GM19035 (cell line): ENCODE measurements at regions not wholly inside any gene's neighbourhood (a gene's known extent, or its start where the extent isn't known, plus 50 kb on each side); places are given as distances from the start of the nearest gene placed in this dataset.
A peak's percentile ranks its signal among the peaks of the same experiment; 100 is the strongest.

ENCODE experiments used
- ATAC-seq: cut with Tn5 transposase; IDR thresholded peaks from one replicate; pipeline ENCODE4 v1.9.1; 2021; ENCODE audit not compliant: unreplicated experiment

DNA sequence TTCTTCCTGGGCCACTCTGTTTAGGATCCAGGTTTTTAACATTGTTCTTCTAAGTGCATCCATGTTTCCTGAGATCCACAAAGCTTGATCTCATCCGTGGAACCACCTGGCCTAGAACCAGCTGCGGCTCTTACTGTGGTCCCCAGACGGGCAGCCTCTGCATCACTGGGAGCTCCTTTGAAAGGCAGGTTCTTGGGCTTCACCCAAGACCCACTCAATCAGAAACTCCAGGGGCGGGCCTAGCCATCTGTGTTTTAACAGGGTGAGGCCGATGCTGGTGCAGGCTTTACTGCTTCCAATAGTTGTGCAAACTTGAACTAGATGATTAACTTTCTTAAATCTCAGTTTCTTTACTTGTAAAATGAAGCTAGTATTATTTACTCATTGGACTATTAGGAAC is 605.7 kb downstream of the FGF9 start:
- ATAC-seq = no peak

DNA sequence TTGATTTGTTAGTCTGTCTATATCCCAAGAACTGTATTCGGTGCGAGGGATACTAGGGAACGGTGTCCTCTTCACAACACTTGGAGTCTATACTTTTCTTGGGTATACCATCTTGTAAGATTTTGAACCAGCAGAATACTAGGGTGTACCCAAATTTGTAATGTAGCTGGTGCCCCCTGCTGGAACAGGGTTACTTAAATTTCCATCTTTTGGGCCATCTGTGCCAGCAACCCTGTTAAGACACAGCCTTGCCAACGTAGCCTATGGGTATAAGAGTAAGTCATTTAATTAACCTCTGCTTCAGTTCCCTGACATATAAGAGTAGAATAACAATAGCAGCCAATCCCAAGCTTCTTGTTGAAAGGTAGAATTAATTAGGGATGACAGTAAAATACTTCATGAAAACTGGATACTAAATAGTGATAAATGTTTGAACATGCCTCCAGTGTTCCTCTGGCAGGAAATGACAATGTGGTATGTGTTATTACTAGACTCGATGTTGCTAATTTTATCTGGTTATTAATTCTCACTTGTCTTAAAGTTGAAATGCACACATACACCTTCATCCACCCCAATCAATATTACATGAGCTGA is 607.6 kb downstream of the FGF9 start:
- ATAC-seq = peak; percentile 91

DNA sequence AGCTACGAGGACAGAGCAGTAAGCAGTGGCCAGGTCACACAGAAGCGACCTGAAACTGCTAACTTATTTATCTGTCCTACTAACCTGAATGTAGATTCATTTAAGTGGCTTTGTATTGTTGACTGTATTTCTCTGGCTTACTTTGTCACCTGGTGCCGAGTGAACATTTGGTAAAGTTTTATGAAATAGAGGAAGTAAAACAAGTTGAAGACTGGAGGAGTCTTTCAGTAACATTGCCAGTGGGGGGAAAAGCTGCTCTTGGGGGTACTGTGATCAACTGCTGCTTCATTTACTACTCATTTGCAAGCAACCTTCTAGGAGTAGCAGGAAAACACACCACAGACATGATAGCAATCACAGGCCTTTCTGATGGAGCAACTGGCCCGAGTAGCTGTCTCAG is 615.0 kb downstream of the FGF9 start:
- ATAC-seq = no peak

DNA sequence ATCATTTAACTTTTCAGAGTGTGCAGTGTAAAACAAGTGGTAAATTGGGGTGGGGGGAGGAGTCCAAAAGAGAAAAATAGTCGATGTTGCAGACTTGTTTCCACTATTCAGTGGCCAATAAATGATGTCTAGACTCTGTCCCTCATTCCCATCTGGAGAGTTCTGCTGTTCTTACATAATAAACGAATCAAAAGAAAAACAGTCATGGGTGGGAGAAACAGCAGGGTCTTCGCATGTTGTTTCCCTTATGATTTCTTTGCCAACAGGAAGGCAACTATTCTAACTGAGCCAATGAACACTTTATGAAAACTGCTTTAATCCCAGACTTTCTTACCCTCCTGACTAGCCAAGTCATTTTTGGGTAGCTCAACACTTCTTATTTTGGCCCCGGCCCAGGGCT is 615.5 kb downstream of the FGF9 start:
- ATAC-seq = no peak

DNA sequence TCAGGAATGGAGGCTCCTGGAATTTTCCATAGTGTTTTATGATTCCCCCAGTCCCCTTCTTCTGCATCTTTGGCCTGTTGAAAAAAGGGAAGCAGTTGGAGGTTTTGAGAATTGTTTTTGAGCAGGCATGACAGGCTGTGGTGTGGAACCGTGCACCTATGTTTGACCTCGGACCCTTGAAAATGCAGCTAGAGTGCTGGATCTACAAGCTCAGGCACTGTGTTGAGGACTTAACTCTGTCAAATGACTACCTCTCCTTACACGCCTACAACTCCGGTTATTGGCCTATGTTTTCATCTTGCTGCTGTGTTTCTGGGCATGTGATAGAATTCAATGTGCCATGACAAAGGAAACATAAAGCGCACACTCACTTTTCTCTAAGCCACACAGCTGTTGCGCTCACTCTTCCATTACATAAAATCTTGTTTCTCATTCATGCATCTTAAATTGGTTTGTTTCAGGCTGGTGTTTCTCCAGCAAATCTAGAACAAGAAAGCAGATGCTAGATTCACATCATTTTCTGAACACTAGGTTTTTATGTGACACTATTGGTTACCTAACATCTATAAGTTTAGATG is 616.6 kb downstream of the FGF9 start:
- ATAC-seq = no peak

DNA sequence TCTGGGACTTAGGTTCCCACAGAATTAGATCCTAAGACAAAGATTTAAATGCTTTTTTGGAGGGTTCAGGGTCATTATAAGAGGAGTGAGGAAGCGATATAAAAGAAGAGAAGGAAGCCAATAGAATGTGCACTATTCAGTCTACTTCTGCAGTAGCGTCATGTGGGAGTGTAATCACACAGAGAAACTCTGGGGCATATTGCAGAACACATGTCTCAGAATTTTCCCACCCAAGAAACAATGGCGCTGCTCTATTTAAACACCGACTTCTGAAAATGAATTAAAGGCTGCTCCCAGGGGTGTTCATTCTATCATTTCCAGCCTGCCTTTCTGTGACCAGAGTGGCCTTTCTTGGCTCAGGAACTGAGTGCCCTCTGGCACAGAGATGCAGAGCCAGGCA is 617.6 kb downstream of the FGF9 start:
- no peak for ATAC-seq

- no peak for ATAC-seq
These were observed 618.8 kb downstream of the FGF9 start for GRCh38 chr13:22289711-22290110.

DNA sequence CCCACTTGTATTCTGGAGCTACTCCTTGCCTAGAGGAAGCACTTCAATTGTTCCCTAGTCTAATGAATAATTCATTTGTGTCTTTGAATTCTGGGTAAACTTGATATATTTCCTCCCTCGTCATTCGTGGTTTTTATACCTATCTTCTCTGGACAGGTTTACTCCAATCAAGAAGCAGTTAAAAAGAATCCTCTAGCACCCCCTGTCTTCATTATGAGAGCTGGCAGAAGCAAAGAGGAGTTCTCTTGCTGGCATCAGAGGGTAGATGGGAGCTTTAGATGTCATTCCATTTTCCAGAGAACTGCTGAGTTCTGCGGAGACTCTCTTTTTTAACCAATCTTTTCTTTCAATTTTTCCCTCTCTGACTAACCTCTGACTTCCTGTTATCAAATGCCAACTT is 627.7 kb downstream of the FGF9 start:
- ATAC-seq = no peak

- ATAC-seq = no peak
These were observed 641.0 kb downstream of the FGF9 start for GRCh38 chr13:22311734-22312404.

DNA sequence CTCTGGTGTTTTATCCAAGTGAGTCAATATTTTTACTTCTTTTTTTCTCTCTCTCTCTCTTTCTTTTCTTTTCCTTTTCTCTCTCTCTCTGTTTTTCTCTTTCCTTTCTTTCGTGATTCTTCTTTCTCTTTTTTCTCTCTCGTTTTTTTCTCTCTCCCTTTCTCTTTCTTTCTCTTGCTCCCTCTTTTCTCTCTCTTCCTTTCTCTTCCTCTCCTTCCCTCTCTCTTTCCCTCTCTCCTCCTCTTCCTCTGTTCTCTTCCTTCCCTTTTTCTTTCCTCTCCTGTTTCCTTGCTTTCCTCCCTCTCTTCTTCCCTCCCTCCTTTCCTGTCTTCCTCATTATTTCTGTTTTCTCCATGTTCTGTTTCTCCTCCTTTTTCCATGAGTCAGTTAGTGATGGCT is 641.5 kb downstream of the FGF9 start:
- no peak for ATAC-seq

- ATAC-seq = no peak
These were observed 645.7 kb downstream of the FGF9 start for GRCh38 chr13:22316494-22317025.

- no peak for ATAC-seq
These were observed 650.1 kb downstream of the FGF9 start for GRCh38 chr13:22320991-22321390.

GRCh38 chr13:22325761-22326160 is 654.9 kb downstream of the FGF9 start:
- no peak for ATAC-seq

DNA sequence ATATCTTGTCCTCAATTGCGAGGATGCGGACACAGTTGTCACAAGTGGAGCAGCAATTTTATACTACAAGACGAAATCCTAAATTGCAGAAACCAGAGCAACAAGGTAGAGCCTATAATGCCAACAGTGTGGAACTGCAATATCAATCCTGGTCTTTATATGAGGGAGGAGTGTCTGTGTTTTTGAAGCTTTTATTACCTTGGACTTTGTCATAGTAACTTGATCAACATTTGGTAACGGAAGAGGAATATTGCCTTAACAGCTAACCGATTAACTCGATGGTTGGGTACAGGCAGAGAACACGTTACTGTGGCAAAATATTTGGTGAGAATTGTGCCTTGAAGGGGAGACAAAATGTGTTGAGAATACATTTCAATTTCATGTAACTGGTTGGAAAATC is 661.5 kb downstream of the FGF9 start:
- no peak for ATAC-seq

GRCh38 chr13:22336460-22336859 is 665.6 kb downstream of the FGF9 start:
- ATAC-seq = no peak

GRCh38 chr13:22357132-22357531 is 686.3 kb downstream of the FGF9 start:
- no peak for ATAC-seq

DNA sequence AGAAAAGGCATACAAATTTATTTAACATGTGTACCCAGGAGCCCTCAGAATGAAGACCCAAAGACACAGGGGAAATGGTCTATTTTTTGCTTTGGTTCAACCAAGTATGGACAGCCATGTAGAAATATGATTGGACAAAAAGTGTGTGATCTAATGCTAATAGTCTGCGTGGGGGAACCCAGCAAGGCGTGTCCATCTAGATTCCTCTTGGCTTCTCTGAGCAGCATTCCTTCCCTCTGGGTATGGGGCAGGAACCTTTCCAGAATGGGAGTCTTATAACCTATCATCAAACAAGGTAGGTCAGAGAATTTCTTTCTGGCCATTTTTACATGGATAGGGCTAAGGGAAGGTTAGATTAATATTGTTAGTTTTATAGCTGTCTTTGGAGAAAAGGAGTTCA is 698.2 kb downstream of the FGF9 start:
- ATAC-seq = no peak

- ATAC-seq = no peak
These were observed 699.0 kb downstream of the FGF9 start for GRCh38 chr13:22369840-22370239.

DNA sequence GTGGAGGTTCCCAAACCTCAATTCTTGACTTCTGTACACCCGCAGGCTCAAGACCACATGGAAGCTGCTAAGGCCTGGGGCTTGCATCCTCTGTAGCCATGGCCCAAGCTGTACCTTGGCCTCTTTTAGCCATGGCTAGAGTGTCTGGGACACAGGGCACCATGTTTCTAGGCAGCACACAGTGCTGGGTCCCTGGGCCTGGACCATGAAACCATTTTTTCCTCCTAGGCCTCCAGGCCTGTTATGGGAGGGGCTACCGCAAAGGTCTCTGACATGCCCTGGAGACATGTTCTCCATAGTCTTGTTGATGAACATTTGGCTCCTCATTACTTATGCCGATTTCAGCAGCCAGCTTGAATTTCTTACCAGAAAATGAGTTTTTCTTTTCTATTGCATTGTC is 701.4 kb downstream of the FGF9 start:
- no peak for ATAC-seq

DNA sequence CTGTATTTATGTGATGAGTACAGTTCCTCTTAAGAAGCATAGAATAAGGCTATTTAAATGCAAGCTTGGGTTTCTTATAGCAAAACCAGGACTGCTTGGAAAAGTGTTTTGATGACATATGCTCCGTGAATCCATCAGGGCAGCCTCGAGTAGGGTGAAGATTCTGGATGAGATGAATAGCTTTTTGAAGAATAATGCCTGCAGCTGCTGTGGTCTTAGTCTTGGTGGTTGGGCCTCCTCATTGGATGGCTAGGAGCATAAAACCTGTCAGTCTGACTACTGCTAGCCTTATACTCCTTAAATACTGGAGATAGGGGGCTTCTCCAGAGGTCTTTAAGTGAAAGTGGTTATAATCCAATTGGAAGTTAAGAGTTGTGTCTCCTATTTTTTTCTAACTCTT is 704.3 kb downstream of the FGF9 start:
- no peak for ATAC-seq

- ATAC-seq = no peak
These were observed 717.0 kb downstream of the FGF9 start for GRCh38 chr13:22387899-22388298.

DNA sequence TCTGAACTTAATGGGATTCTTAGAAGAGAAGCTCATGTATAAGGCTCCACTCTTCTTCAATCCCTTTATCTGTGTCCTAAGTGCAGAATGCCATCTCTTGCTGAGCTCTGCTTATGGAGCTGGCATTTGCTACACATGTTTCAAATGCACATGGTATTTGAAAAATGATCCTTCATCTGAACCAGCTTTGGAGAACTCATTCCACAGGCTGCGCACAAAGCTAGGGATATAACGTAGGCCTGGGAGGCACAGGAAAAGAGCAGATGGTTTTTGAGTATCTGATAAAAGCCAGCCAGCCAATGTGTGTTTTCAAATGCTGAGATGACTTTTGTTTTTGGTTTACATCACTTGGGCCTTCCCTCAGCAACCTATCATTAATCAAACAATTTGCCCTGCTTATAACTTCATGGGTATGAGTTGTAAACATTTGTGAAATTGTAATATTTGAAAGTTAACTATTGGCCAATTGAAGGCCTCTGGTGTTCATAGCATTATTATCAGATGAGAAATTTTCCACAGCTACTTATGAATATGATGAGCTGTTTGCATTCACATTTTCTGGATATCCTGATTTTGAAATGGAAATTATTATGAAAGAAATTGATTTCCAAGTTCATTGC is 729.0 kb downstream of the FGF9 start:
- ATAC-seq = no peak
